CD4-positive, alpha-beta T cell treated with Interleukin-6 at 100 ng/mL for 8 hours (primary cell): ENCODE measurements at regions not wholly inside any gene's neighbourhood (a gene's known extent, or its start where the extent isn't known, plus 50 kb on each side); places are given as distances from the start of the nearest gene placed in this dataset.
"Not testable (repeated sequence)": the region's sequence is repeated elsewhere in the genome, so short reads cannot be mapped to it uniquely, and the experiment has no call there.

Experiments used
- DNase-seq: peaks from one replicate; pipeline ENCODE4 v3.0.0-alpha.2; 2020; ENCODE audit warnings: mixed read lengths, low spot score

GRCh38 chr4:12579172-12579571 lies 905.0 kb downstream of the RAB28 start:
- no peak for DNase-seq

DNA sequence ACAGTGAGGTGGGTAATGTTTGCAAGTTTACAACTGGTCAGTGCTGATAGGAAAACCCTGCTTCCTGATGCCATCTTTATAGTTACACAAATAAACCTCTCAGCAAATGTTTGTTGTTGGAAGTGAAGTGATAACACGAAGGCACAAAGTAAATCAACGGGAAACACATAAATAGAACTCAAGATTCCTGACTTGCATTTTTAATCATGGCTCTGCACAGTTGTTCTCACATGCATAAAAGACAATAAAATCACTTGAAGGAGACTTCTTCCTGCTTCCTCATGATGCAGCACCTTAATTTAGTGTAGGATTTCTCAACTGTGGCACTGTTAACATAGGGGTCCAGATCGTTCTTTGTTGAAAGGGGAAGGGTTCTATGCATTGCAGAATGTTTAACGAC lies 907.7 kb downstream of the RAB28 start:
- DNase-seq, result no peak

GRCh38 chr4:12573716-12574115 lies 910.4 kb downstream of the RAB28 start:
- DNase-seq, result no peak

GRCh38 chr4:12562476-12563140 lies 921.5 kb downstream of the RAB28 start:
- DNase-seq, result no peak

DNA sequence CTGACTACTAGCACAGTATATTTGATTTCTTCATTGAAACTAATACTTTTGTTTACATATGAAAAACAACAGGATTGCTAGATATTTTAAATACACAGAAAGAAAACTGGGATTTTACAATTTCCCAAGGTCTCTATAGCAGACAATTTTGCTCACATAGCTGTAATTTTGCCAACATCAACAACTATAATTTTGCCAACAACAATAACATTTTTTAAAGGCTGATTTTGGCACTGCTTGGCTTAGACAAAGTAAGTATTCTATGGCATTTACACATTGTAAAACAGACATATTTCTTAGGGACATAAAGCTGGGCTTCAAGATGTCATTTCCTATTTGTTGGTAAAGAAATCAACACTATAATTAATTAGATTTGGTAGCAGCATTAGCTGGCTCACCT lies 922.1 kb downstream of the RAB28 start:
- DNase-seq, result no peak

GRCh38 chr4:12555011-12555410 lies 929.1 kb downstream of the RAB28 start:
- no peak for DNase-seq

GRCh38 chr4:12548678-12549077 lies 935.5 kb downstream of the RAB28 start:
- DNase-seq, result no peak

- no peak for DNase-seq
Measured at GRCh38 chr4:12545812-12546211, 938.3 kb downstream of the RAB28 start.

GRCh38 chr4:12538162-12538561 lies 946.0 kb downstream of the RAB28 start:
- DNase-seq, result no peak

DNA sequence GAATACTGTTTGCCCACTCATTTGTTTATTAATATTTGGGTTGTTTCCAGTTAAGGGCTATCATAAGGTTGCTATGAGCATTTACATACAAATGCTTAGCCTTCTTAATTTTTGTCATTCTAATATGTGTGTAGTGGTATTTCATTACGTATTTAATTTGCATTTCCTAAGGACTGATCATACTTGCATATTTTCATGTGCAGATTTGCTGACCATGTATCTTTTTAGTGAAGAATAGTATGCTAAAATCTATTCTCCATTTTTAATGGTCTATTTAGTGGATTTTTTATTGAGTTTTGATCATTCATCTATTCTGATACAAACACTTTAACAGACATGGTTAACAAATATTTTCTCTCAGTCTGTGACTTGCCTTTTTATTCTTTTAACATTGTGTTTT lies 949.5 kb downstream of the RAB28 start:
- no peak for DNase-seq

- no peak for DNase-seq
Measured at GRCh38 chr4:12519426-12519825, 964.7 kb downstream of the RAB28 start.

GRCh38 chr4:12507868-12508481 lies 976.2 kb downstream of the RAB28 start:
- no peak for DNase-seq

GRCh38 chr4:12500409-12500808 lies 983.7 kb downstream of the RAB28 start:
- no peak for DNase-seq

DNA sequence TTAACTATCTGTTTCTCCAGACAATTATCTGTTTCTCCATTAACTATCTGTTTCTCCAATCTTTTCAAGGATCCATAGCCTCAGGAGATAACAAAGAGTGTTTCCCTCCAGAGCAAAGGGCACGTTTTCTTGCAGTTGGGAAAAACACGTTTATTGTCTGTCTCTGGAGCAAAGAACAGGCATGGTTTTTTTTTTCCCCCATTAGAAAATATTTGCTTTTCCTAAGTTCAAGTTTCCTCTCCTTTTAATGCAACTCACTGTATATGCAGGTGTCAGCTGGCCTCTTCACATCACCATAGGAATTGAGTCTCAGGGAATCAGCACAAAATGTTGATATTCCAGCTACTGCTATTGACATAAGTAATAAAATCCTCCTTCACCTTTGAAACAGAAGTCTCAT lies 984.4 kb downstream of the RAB28 start:
- DNase-seq, result no peak

- DNase-seq, result no peak
Measured at GRCh38 chr4:12495211-12495610, 988.9 kb downstream of the RAB28 start.

DNA sequence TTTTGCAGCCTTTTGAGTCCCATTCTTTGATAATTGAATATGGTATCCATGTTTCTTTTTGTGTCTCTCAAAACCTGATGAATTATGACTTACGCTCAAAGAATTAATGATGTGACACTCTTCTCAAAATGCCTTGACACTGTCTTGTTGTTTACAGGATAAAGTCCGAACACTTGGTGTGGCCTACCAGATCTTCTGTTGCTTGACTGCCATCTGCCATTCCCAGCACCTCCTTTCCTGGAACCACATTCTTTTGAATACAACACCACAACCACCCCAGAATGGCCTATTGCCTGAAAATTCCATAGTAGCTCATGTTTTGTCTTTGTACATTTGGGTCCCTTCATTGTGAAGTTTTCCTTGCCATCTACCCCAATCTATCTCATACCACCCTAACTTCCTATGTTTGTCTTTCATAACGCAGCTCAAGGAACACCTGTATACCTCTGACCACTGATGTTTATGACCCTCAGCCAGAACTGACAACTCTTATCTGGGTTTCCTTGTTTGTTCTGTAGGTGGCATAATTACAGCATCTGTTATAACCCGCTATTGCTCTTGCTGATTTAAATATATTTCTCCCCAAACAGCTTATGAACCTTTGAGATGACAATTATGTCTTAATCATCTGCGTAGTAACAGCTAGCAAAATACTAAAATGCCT lies 991.3 kb downstream of the RAB28 start:
- no peak for DNase-seq

- no peak for DNase-seq
Measured at GRCh38 chr4:12488672-12489071, 995.5 kb downstream of the RAB28 start.

GRCh38 chr4:12487000-12487399 lies 997.1 kb downstream of the RAB28 start:
- DNase-seq, result no peak

- DNase-seq, result no peak
Measured at GRCh38 chr4:12472087-12472486, 1012.1 kb downstream of the RAB28 start.

GRCh38 chr4:12471193-12471592 lies 1012.9 kb downstream of the RAB28 start:
- DNase-seq, result no peak

GRCh38 chr4:12461576-12461975 lies 1022.6 kb downstream of the RAB28 start:
- not testable (repeated sequence) for DNase-seq

DNA sequence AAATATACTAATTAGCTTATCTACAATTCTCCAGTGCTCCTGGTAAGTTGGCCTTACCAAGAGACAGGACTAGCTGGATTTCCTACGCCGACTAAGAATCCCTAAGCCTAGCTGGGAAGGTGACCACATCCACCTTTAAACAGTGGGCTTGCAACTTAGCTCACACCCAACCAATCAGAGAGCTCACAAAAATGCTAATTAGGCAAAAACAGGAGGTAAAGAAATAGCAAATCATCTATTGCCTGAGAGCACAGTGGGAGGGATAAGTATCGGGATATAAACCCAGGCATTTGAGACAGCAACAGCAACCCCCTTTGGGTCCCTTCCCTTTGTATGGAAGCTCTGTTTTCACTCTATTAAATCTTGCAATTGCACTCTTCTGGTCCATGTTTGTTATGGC lies 1025.0 kb downstream of the RAB28 start:
- no peak for DNase-seq

GRCh38 chr4:12458621-12459020 lies 1025.5 kb downstream of the RAB28 start:
- no peak for DNase-seq

DNA sequence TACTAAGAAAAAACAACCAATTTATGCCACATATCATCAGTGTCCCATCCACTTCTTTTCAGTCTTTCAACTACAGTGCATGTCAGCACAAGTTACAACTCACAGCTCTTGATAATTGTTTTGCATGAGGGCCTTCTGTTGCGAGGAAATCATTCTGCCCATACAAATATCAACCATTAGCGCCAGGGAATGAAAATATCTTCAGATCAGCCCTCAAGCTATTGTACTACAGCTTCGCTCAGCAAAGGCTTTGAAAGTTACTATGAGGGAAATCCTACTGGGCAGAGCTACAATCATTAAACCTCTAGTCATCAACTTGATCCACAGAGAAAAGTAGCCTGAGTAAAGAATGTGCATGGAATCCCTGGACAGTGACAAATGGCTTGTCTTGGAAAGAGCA lies 1023.6 kb upstream of the HS3ST1 start:
- DNase-seq, result no peak
